ENCODE measurements at regions not wholly inside any gene's neighbourhood (a gene's known extent, or its start where the extent isn't known, plus 50 kb on each side); places are given as distances from the start of the nearest gene placed in this dataset.
"Not testable (repeated sequence)": the region's sequence is repeated elsewhere in the genome, so short reads cannot be mapped to it uniquely, and the experiment has no call there.

DNA sequence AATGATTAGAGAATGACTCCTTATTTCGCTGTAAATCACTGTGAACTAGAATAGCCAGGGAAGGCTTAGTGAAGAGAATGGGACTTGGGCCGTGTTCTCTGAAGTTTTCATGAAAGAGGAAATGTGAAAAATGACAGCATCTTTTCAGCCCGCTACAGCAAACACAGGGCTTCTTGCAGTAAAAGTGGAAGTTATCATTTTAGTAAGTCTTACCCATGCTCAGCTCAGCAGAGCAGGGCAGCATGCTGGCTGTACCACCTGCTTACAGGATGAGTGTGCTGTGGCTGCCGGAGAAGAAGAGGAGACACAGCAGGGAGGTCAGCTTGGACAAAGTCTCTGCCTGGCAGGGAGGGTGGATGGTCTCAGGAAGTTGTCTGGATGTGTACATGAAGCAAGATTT is 300.7 kb upstream of the DLGAP1 start:
- no peak for DNase-seq

DNA sequence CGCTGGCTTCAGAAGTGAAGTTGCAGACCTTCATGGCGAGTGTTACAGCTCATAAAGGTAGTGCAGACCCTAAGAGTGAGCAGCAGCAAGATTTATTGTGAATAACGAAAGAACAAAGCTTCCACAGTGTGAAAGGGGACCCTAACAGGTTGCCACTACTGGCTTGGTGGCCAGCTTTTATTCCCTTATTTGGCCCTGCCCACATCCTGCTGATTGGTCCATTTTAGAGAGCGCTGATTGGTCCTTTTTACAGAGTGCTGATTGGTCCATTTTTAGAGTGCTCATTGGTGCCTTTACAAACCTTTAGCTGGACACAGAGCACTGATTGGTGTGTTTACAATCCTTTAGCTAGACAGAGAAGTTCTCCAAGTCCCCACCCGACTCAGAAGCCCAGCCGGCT is 298.0 kb upstream of the DLGAP1 start:
- not testable (repeated sequence) for DNase-seq

DNA sequence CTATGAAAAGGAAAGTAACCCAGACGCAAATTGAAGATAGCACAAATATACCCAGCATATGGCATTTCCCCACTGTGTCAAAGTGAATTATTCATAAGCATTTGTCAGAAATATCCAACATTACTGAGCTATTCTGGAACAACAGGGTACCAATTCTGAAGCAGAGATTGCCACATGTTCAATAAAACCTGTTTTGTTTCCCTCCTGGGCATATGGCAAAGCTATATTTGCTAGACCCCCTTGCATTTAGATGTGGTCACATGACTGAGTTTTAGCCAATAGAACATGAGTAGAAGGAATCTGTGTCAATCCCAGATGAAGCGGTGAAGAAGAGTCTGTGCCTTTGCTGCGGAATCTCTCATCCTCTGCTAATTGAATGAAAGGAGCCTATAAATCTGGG is 296.4 kb upstream of the DLGAP1 start:
- DNase-seq, result no peak

DNA sequence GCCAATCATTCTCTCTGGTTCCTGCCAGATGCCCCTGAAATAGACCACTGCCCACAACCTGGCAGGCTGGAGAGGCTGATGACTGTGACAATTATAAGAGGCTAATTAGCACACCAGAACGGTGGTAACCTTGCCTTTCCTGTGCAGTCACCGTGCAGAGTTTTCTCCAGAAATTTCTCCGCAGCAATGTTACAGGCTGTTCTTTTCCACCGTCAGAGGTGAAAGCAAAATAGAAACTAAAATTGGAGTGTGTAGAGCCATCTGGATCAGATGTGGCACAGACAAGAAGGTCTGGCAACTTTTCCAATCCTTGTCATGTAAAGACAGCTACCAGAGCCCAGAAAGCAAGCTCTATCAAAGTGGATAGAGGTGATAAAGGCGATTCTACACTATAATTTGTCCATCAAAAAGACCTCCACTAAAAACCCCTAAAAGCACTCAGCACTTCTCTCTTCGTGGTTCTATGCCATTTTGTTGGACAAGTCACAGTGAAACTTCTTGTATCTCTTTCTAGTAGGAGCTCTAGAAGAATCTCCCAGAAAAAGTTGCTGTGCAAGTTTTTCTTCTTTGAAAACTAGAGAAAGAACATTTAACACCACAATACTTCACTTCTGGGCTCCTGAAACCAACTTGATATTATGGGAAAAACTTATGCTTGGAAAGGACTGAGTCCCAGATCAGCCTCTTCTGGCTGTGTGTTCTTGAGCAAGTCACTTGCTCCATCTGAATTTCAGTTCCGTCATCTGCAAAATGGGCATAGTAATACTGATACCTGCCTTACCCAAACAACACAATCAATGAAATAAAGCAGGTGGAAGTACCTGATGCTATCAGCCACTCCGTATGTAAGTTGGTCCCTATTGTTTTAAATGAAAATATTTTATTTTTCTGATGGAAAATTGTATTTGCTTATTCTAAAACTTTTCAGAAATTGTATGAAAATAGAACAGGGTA is 295.6 kb upstream of the DLGAP1 start:
- no peak for DNase-seq

GRCh38 chr18:4748975-4749374 is 293.9 kb upstream of the DLGAP1 start:
- no peak for DNase-seq

DNA sequence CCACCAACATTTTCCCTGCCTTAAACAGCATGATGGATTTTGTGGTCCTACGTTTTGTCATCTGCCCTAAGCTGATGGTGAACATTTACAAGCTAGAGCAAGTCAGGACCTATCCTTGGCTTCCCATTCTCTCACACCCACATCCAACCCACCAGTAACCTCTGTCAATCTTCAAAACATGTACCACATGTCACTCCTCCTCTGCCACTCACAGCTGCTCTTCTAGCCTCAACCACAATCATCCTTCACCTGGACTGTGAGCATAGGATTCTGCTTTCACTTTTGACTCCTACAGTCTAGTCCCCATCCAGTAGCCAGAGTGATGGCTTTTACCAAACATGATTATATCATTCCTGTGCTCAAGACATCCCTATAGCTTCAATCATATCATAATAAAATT is 279.8 kb upstream of the DLGAP1 start:
- DNase-seq, result no peak

DNA sequence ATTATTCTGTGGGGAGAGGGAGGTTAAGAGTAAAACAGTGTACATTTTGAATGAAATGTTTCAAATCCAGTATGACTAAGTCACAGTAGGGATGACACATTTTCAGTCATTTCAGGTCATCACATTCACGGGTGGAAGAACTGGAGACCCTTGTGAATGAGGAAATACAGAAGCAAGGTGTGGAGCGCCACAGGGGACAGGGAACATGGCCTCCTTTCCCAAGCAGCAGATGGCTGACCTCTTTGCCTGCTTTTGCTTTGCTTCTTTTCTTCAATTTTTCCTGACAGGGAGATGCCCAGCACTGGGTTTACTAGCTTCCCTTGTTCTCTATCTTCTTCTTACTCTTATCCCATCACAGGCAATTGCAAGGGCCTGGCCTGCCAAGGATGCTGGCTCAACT is 278.9 kb upstream of the DLGAP1 start:
- DNase-seq, result no peak

DNA sequence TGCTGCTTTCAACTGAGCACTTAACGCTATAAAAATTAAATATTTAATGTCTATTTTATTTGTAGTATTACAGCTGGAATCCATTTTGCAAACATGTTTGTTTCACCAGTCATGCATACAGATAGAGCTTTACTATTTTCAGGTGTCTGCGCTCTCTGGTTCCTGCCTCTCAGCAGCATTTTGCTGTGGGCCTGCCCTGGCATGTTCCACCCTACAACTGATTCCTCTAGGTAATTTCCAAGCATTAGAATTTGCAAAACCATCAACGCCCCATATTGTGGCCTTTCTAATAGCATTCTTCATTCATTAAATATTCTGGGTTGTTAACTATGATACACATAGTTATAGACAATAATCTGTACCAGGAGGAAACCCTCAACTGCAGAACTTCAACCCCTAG is 266.4 kb upstream of the DLGAP1 start:
- no peak for DNase-seq

GRCh38 chr18:4720518-4720917 is 265.4 kb upstream of the DLGAP1 start:
- no peak for DNase-seq

GRCh38 chr18:4705894-4706293 is 250.8 kb upstream of the DLGAP1 start:
- DNase-seq, result no peak

DNA sequence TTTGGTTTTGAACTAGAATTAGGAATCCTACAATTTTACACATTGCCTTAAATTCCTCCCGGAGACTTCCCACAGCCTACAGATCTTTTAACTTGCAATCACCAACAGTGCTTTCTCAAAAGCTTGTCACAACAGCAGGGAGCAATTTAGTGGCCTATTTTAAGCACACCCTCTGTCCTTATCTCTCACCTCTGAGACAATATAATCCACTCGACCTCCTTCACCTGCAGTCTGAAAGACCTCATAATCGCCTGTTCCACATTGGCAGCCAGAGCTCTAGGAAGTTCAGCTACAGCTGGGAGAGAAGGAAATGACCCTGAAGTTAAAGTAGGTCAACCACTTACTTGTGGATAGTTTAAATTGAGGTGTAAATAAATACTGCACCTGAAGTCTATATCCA is 249.7 kb upstream of the DLGAP1 start:
- DNase-seq, result no peak

DNA sequence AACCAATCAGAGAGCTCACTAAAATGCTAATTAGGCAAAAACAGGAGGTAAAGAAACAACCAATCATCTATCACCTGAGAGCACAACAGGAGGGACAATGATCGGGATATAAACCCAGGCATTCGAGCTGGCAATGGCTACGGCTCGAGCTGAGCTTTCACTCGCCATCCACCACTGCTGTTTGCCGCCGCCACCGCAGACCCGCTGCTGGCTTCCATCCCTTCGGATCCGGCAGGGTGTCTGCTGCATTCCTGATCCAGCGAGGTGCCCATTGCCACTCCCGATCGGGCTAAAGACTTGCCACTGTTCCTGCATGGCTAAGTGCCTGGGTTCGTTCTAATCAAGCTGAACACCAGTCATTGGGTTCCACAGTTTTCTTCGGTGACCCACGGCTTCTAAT is 236.7 kb upstream of the DLGAP1 start:
- no peak for DNase-seq

GRCh38 chr18:4678685-4679084 is 223.6 kb upstream of the DLGAP1 start:
- not testable (repeated sequence) for DNase-seq

- DNase-seq, result no peak
Measured at GRCh38 chr18:4677006-4677405, 221.9 kb upstream of the DLGAP1 start.

GRCh38 chr18:4672162-4672561 is 217.1 kb upstream of the DLGAP1 start:
- DNase-seq, result no peak

GRCh38 chr18:4658804-4659203 is 203.7 kb upstream of the DLGAP1 start:
- DNase-seq, result no peak

DNA sequence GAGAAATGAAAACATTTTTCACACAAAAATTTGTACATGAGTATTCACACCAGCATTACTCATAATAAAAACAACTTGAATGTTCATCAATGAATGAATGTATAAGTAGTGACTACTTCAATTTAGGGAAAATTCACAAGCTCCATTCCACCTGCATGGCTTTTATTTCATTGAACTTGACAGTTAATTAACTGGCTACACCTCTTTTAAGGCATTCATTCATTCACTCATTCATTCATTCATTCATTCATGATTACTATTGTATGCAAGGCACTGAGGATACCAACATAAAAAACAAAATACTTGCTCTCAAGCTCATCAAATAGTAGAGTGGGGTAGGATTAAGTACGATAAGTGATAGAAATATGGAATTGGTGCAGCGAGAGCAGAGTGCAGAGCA is 198.3 kb upstream of the DLGAP1 start:
- no peak for DNase-seq

GRCh38 chr18:4641771-4642368 is 186.8 kb upstream of the DLGAP1 start:
- DNase-seq, result no peak

- no peak for DNase-seq
Measured at GRCh38 chr18:4640349-4641012, 185.4 kb upstream of the DLGAP1 start.

DNA sequence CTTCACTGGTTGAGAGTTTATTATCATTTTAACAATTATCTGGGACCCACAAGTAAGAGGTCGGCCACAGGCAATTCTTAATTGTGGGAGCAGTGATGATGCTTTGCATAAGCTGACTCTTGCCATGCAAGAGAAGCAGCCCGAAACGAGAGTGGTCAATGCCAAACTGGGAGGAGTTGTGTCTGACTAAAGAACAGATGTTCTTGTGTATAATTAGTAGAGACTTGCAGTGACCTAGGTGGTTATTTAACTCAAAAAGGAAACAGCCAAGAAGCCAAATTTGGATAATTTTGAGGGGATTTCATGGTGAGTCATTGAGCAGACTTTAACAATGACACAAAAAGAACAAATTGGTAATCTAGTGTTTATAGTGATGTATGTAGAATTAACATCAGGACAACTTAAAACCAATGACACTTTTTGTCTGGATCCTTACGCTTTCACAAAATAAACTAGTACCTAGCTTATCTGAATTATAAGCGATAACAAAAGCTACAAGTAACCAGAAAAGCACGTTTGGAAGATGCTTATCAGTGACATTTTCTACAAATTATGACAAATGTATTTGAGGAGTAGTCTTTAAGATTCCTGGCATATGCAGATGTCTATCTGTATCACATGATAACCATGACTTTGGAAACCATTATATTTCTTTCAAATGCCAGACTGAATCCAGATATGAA is 184.7 kb upstream of the DLGAP1 start:
- DNase-seq, result no peak

- DNase-seq, result no peak
Measured at GRCh38 chr18:4638680-4639079, 183.6 kb upstream of the DLGAP1 start.

DNA sequence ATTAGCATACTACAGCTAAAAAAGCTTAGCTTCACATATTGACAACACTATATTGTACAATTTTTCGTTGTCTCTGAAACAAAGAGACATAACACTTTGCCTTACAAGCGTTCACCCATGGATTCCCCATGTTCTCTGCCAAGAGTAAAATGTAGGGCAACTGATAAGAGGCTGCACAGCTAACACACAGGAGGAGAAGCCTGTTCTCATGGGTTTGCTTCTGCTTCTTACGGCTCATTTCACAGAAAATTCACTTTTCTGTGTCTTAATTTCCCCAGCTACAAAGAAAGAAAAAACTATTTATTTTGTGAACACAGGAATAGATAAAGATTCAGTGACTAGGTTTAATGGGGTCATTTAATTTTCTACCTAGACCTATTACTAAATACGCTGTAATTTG is 182.8 kb upstream of the DLGAP1 start:
- no peak for DNase-seq

DNA sequence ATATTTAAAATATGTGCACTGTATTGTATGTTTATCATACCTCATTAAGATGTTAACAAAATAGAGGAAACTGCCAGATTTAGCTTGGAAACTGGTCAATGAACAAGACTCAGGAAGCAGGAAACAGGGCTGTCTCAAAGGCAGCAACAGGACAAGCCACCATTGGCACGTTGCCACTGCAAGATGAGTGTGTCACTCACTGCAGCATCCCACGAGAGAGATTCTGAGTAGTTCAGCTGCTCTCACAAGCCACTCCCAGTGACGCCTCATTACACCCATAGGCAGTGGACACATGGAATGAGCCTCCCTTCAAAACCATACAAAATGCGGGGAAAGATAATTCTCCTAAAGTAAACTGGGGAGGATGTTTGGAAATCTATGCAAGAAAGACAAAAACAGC is 181.9 kb upstream of the DLGAP1 start:
- DNase-seq, result no peak

Data from GDM1 (cell line).